ENCODE measurements at regions not wholly inside any gene's neighbourhood (a gene's known extent, or its start where the extent isn't known, plus 50 kb on each side); places are given as distances from the start of the nearest gene placed in this dataset.

DNA sequence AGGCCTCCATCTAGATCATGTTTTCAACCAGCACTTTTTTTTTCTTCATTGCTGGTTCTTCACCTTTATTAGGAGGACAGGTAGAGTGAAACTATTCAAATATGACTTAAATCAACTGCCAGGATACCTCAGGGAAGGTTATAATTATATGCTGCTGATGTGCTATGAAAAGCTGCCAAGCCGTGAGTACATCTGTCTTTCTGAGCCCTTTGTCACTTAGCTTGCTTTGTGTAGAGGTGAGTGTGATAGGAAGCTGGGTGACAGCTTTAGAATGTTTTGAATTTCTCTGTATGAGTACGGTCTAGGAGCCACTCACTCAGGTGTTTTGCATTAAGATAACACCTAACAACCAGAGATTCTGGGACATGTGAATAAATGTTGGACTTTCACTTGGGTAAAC lies 365.2 kb downstream of the OTUD1 start:
- Histone ChIP-seq H3K9me3 (replicated peaks in 1 of 3) (no peaks in the 10 kb centered on the region), H3K36me3 (replicated peaks in 1 of 2) (no peaks in the 10 kb centered on the region), H3K4me3 (no peak overlapping the region), H3K27ac (no peak overlapping the region), H3K4me1 (replicated peaks in 1 of 2) (no peaks in the 10 kb centered on the region), H3K27me3 (no peaks in the 10 kb centered on the region)
- DNase-seq = no peak
- intact Hi-C loops (cut with DNase I) = no loop called here
- 68 to 81% (median 73%) methylated on average over 2 of the region's 2 CpGs for WGBS, 4 donors
- TF ChIP-seq CTCF (IDR thresholded peaks at IDR 0.05) = no peak

GRCh38 chr10:23813687-23814086 lies 374.8 kb downstream of the OTUD1 start:
- intact Hi-C loops (cut with DNase I) = no loop called here
- H3K27ac ChIP-seq = no peak overlapping the region
- H3K4me1 ChIP-seq (replicated peaks in 1 of 2) = no peaks in the 10 kb centered on the region
- no peaks in the 10 kb centered on the region for H3K36me3 ChIP-seq (replicated peaks in 1 of 2)
- DNase-seq = no peak
- H3K9me3 ChIP-seq (replicated peaks in 1 of 3) = no peaks in the 10 kb centered on the region
- 63 to 73% (median 69%) methylated on average over 3 of the region's 3 CpGs for WGBS, 4 donors
- H3K27me3 ChIP-seq = no peaks in the 10 kb centered on the region
- no peak overlapping the region for H3K4me3 ChIP-seq
- TF ChIP-seq POLR2A (IDR thresholded peaks at IDR 0.05) (no peak), CTCF (IDR thresholded peaks at IDR 0.05) (no peak)

GRCh38 chr10:23818484-23818883 lies 379.6 kb downstream of the OTUD1 start:
- Histone ChIP-seq H3K4me1 (replicated peaks in 1 of 2) (no peaks in the 10 kb centered on the region), H3K27me3 (no peaks in the 10 kb centered on the region), H3K9me3 (replicated peaks in 1 of 3) (no peaks in the 10 kb centered on the region), H3K36me3 (replicated peaks in 1 of 2) (no peaks in the 10 kb centered on the region), H3K27ac (no peak overlapping the region), H3K4me3 (no peak overlapping the region)
- whole genome bisulfite sequencing, 4 donors = 17 to 47% (median 37%) methylated on average over 3 of the region's 3 CpGs
- TF ChIP-seq CTCF (IDR thresholded peaks at IDR 0.05) (no peak), POLR2A (IDR thresholded peaks at IDR 0.05) (no peak)
- intact Hi-C loops (cut with DNase I) = no loop called here
- DNase-seq = no peak

DNA sequence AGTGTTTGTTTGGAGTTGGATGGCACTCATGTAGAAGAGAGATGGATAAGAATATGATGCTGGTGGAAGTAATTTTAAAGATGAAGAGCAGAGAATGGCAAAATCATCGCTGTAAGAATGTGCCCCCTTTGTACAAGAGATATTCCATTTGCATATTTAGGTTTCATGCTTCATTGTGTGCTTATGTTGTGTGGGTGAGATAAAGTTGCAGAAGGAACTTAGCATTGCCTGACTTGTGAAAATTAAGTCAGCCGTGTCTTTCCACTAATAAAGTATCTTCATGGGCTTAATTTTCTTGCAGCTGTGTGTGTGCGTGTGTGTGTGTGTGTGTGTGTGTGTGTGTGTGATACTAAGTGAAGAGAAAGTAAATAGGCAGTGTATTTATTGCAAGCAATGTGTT lies 381.9 kb downstream of the OTUD1 start:
- 65 to 71% (median 69%) methylated on average over 3 of the region's 3 CpGs for WGBS, 4 donors
- TF ChIP-seq CTCF (IDR thresholded peaks at IDR 0.05) (no peak), POLR2A (IDR thresholded peaks at IDR 0.05) (no peak)
- DNase-seq = no peak
- Histone ChIP-seq H3K36me3 (replicated peaks in 1 of 2) (no peaks in the 10 kb centered on the region), H3K27me3 (no peaks in the 10 kb centered on the region), H3K4me1 (replicated peaks in 1 of 2) (no peaks in the 10 kb centered on the region), H3K9me3 (replicated peaks in 1 of 3) (no peaks in the 10 kb centered on the region), H3K27ac (no peak overlapping the region), H3K4me3 (no peak overlapping the region)
- intact Hi-C loops (cut with DNase I) = no loop called here
